Adrenal gland (tissue), 9 donors: ENCODE measurements at regions not wholly inside any gene's neighbourhood (a gene's known extent, or its start where the extent isn't known, plus 50 kb on each side); places are given as distances from the start of the nearest gene placed in this dataset.

Source experiments
- DNase-seq, 7 donors: peaks; one replicate each; pipeline ENCODE4 v3.0.0-alpha.2; 2019 to 2020
- H3K27ac ChIP-seq, 5 donors: fragments of 200-600 bp; sonication (generic) in 4 of 5; 1 replicate in 3 of 5; 2 replicates in 2 of 5; pipeline versions ENCODE4 v1.5.1 to v1.8.0; 2016 to 2020; ENCODE audit warnings: mild to moderate bottlenecking in 1 of 5
- H3K27me3 ChIP-seq: fragments of 200-600 bp; 2 replicates; pipeline ENCODE4 v1.8.0; 2021
- H3K36me3 ChIP-seq, 2 donors: fragments of 200-600 bp; replicated peaks in 1 of 2; 1 replicate in 1 of 2; 2 replicates in 1 of 2; pipeline versions ENCODE4 v1.5.1 to v1.8.0; 2018 to 2022
- H3K4me1 ChIP-seq, 2 donors: fragments of 200-600 bp; replicated peaks in 1 of 2; 1 replicate in 1 of 2; 2 replicates in 1 of 2; pipeline versions ENCODE4 v1.5.1 to v1.8.0; 2018 to 2021
- H3K4me3 ChIP-seq, 4 donors: fragments of 200-600 bp; sonication (generic) in 3 of 4; one replicate each; pipeline ENCODE4 v1.5.1; 2016 to 2018
- H3K9me3 ChIP-seq, 3 donors: fragments of 200-600 bp; sonication (generic) in 1 of 3; replicated peaks in 1 of 3; 1 replicate in 2 of 3; 2 replicates in 1 of 3; pipeline versions ENCODE4 v1.5.1 to v1.8.0; 2016 to 2021
- POLR2A ChIP-seq, 2 donors: fragments of 450-650 bp; IDR thresholded peaks; one replicate each; pipeline ENCODE4 v1.6.1; 2017; ENCODE audit warnings: antibody characterized with exemption in 2 of 2, mild to moderate bottlenecking in 2 of 2, moderate library complexity in 1 of 2
- WGBS, 4 donors: extraction: QIAGEN DNeasy Blood & Tissue Kit in 2 of 4; methylation state at CpG; one replicate each; pipeline versions ENCODE4 v1.1.5 to v1.1.7; 2013 to 2017; 5-methylcytosine and 5-hydroxymethylcytosine counted together
- intact Hi-C, 2 donors: fragments of 100-400 bp; cut with DNase I; formaldehyde crosslinking; loops; one replicate each; pipeline versions ENCODE4 v1.14.1 to v1.15.0; 2022 to 2023
- TF ChIP-seq, protein P1 (sequence below), 6 experiments: fragments of 450-650 bp in 4 of 6; fragments of 200-600 bp in 2 of 6; sonication (generic) in 1 of 6; IDR thresholded peaks; 1 replicate in 5 of 6; 2 replicates in 1 of 6; pipeline versions ENCODE4 v1.5.1 to v1.8.0; 2016 to 2021; ENCODE audit warnings: antibody characterized with exemption in 6 of 6, mild to moderate bottlenecking in 2 of 6, moderate library complexity in 1 of 6
- donor health status: healthy with polysubstance abuse.
- donor health status: Bipolar disorder and iron deficiency.
- donor health status: DM: yes; HTN: yes; CAD: no.
- donor health status: DM: no; HTN: no; CAD: no.
- donor health status: DM: no; HTN: no; CAD: no.

DNA sequence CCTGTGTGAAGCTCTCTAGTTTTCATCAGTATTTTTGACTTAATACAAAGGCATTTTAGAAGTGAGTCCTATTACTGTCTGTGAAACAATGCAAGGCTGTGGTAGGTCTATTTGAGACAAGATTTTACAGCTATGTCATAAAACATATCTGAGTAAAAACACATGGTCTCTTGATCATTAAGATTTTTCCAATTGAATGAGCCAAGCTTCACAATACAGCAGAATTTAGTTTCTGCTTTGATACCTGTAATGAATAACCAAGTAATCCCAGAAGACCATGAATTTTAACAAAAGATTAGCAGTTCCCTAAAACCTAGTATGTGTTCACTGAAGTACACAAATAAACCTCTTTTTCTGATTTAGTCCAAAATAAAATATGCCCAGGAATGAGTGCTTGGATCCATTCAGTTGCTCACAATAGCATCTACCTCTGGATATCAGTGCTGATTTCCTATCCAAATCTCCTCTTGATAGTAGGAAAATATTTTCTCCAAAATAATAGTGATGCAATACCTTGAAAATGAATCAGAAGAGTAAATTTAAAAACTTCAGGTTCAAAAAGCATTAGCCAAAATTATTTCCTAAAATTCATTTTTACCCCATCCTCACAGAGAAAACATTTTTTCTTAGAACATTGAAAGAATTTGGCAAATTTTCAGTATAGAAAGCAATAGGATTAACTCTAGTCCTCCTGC lies 533.5 kb upstream of the SGCG start:
- no peak overlapping the region for H3K27ac ChIP-seq
- no peak for DNase-seq
- H3K4me1 ChIP-seq = no peaks in the 10 kb centered on the region
- no peaks in the 10 kb centered on the region for H3K27me3 ChIP-seq
- H3K9me3 ChIP-seq = no peaks in the 10 kb centered on the region
- H3K36me3 ChIP-seq = no peaks in the 10 kb centered on the region
- intact Hi-C loops = no loop called here
- no peak overlapping the region for H3K4me3 ChIP-seq
- TF ChIP-seq POLR2A (IDR thresholded peaks at IDR 0.05) = no peak
- TF ChIP-seq, protein P1, sequence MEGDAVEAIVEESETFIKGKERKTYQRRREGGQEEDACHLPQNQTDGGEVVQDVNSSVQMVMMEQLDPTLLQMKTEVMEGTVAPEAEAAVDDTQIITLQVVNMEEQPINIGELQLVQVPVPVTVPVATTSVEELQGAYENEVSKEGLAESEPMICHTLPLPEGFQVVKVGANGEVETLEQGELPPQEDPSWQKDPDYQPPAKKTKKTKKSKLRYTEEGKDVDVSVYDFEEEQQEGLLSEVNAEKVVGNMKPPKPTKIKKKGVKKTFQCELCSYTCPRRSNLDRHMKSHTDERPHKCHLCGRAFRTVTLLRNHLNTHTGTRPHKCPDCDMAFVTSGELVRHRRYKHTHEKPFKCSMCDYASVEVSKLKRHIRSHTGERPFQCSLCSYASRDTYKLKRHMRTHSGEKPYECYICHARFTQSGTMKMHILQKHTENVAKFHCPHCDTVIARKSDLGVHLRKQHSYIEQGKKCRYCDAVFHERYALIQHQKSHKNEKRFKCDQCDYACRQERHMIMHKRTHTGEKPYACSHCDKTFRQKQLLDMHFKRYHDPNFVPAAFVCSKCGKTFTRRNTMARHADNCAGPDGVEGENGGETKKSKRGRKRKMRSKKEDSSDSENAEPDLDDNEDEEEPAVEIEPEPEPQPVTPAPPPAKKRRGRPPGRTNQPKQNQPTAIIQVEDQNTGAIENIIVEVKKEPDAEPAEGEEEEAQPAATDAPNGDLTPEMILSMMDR (IDR thresholded peaks at IDR 0.05) = no peak

DNA sequence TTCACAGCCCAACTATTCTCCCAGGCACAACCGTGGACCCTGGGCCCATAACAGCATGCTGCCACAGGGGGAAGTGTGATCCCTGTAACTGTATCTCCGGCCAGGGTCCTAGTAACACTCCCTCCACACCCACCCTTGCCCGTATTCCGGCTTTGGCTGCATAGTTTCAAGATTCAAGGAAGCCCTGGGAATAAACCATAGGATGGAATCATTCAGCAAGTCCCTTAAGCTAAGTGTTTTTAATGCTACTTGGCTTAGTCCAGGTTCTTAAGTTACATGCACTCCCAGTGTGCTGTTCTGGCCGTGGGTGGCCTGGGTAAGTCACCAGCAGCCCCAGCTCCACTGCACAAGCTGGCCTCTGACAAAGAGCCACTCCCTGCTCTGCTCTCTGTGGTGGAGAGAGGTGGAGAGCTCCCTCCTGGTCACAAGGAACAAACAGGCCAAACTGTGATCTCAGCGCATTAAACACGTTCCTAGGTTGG lies 532.4 kb upstream of the SGCG start:
- Histone ChIP-seq H3K27ac (no peak overlapping the region), H3K27me3 (no peaks in the 10 kb centered on the region), H3K36me3 (no peaks in the 10 kb centered on the region), H3K4me1 (no peaks in the 10 kb centered on the region), H3K9me3 (no peaks in the 10 kb centered on the region), H3K4me3 (no peak overlapping the region)
- WGBS, 4 donors = 58 to 74% (median 67%) methylated on average over 7 of the region's 7 CpGs
- DNase-seq = no peak
- intact Hi-C loops = no loop called here
- TF ChIP-seq, protein P1 (IDR thresholded peaks at IDR 0.05) = no peak
- no peak for TF ChIP-seq POLR2A (IDR thresholded peaks at IDR 0.05)

DNA sequence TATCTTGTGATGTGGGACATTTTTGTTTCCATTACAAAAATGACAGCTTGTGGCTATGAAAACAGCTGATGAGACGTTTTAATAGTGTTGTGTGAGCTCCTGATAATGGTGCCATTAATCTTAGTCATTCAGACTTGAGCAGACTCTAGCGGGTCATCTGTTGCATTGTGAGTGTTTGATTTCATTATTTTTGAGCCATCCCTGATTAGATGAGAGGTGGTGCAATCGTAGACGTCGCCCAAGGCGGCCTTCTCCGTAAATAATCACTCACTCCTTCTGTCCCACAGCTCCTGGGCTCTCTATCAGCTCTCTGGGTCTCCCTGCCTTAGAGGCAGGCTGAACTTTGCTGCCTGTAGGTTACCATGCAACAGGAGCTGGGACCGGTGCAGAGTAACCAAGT lies 528.0 kb upstream of the SGCG start:
- no peak for TF ChIP-seq POLR2A (IDR thresholded peaks at IDR 0.05)
- TF ChIP-seq, protein P1 (IDR thresholded peaks at IDR 0.05) = no peak
- DNase-seq = no peak
- Histone ChIP-seq H3K9me3 (no peaks in the 10 kb centered on the region), H3K36me3 (no peaks in the 10 kb centered on the region), H3K27me3 (no peaks in the 10 kb centered on the region), H3K27ac (no peak overlapping the region), H3K4me3 (no peak overlapping the region), H3K4me1 (no peaks in the 10 kb centered on the region)
- intact Hi-C loops = no loop called here
- WGBS, 4 donors = 76 to 85% (median 81%) methylated on average over 8 of the region's 8 CpGs

DNA sequence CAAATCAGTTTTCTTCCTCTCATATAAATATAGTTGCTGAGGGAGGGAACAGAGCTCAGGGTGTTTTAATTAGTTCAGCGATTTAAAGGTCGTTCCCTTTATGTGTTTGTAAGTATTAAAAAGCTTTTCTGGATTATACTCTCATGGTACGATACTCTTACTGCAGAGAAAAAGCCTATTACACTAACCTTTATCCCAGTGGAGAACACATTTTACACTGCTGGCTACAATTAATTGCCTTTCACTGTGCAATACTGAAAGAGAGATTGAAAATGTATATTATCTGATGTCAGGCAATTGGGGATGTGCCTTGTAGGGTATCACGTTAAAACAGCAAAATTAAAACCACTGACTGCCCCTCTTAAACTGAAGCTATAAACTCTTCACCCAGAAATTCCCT lies 526.9 kb upstream of the SGCG start:
- H3K27me3 ChIP-seq = no peaks in the 10 kb centered on the region
- 82 to 87% (median 85%) methylated on average over 4 of the region's 4 CpGs for WGBS, 4 donors
- H3K9me3 ChIP-seq = no peaks in the 10 kb centered on the region
- intact Hi-C loops = no loop called here
- no peaks in the 10 kb centered on the region for H3K36me3 ChIP-seq
- H3K27ac ChIP-seq = no peak overlapping the region
- H3K4me3 ChIP-seq = no peak overlapping the region
- H3K4me1 ChIP-seq = no peaks in the 10 kb centered on the region
- TF ChIP-seq POLR2A (IDR thresholded peaks at IDR 0.05) = no peak
- TF ChIP-seq, protein P1 (IDR thresholded peaks at IDR 0.05) = no peak
- DNase-seq = no peak
